Neutrophil (primary cell): ENCODE measurements at regions not wholly inside any gene's neighbourhood (a gene's known extent, or its start where the extent isn't known, plus 50 kb on each side); places are given as distances from the start of the nearest gene placed in this dataset.

ENCODE experiments used
- H3K27ac ChIP-seq: fragments of 200-600 bp; sonication (generic); 2 replicates; pipeline ENCODE4 v1.5.1; 2016; ENCODE audit warnings: mild to moderate bottlenecking, moderate library complexity
- H3K27me3 ChIP-seq: fragments of 200-600 bp; sonication (generic); 2 replicates; pipeline ENCODE4 v1.6.0; 2016; ENCODE audit warnings: mild to moderate bottlenecking
- H3K36me3 ChIP-seq: fragments of 200-600 bp; sonication (generic); 2 replicates; pipeline ENCODE4 v1.5.1; 2017
- H3K4me1 ChIP-seq, 2 experiments: fragments of 200-600 bp in 1 of 2; sonication (generic) in 1 of 2; 1 replicate in 1 of 2; 2 replicates in 1 of 2; pipeline versions ENCODE4 v1.5.1 to v1.6.1; 2013 to 2016; ENCODE audit warnings: low read depth in 1 of 2, low read length in 1 of 2, mild to moderate bottlenecking in 1 of 2, moderate library complexity in 1 of 2; ENCODE audit not compliant: control insufficient read depth in 1 of 2, insufficient read depth in 1 of 2
- H3K4me3 ChIP-seq, 2 experiments: fragments of 200-600 bp in 1 of 2; sonication (generic) in 1 of 2; 1 replicate in 1 of 2; 2 replicates in 1 of 2; pipeline ENCODE4 v1.5.1; 2013 to 2016; ENCODE audit warnings: low read depth in 1 of 2, low read length in 1 of 2, mild to moderate bottlenecking in 1 of 2, moderate library complexity in 1 of 2
- H3K9me3 ChIP-seq: fragments of 200-600 bp; sonication (generic); 2 replicates; pipeline ENCODE4 v1.5.1; 2016
- CTCF ChIP-seq: fragments of 200-600 bp; sonication (generic); IDR thresholded peaks from 2 replicates; pipeline ENCODE4 v1.5.1; 2016; ENCODE audit warnings: antibody characterized with exemption

- Histone ChIP-seq H3K4me1 (no peaks in the 10 kb centered on the region), H3K27ac (no peak overlapping the region), H3K36me3 (no peaks in the 10 kb centered on the region), H3K4me3 (no peak overlapping the region), H3K27me3 (no peaks in the 10 kb centered on the region), H3K9me3 (no peaks in the 10 kb centered on the region)
- TF ChIP-seq CTCF, result no peak
Observed at GRCh38 chr16:65842067-65842466, 524.4 kb upstream of the CDH5 start.

- Histone ChIP-seq H3K4me1 (no peaks in the 10 kb centered on the region), H3K4me3 (no peak overlapping the region), H3K27me3 (no peaks in the 10 kb centered on the region), H3K27ac (no peak overlapping the region), H3K9me3 (no peaks in the 10 kb centered on the region), H3K36me3 (no peaks in the 10 kb centered on the region)
- TF ChIP-seq CTCF, result no peak
Observed at GRCh38 chr16:65838001-65838400, 528.5 kb upstream of the CDH5 start.

- H3K27me3 ChIP-seq, result no peaks in the 10 kb centered on the region
- H3K36me3 ChIP-seq, result no peaks in the 10 kb centered on the region
- TF ChIP-seq CTCF, result no peak
Observed at GRCh38 chr16:65837464-65837863, 529.0 kb upstream of the CDH5 start.

GRCh38 chr16:65834688-65835087 lies 531.8 kb upstream of the CDH5 start:
- H3K36me3 ChIP-seq, result no peaks in the 10 kb centered on the region
- no peaks in the 10 kb centered on the region for H3K4me1 ChIP-seq
- no peak for TF ChIP-seq CTCF
- no peak overlapping the region for H3K4me3 ChIP-seq
- no peaks in the 10 kb centered on the region for H3K27me3 ChIP-seq
- H3K27ac ChIP-seq, result no peak overlapping the region
- no peaks in the 10 kb centered on the region for H3K9me3 ChIP-seq

More at GRCh38 chr16:65837464-65837863, 529.0 kb upstream of the CDH5 start:
- no peaks in the 10 kb centered on the region for H3K4me1 ChIP-seq
- no peaks in the 10 kb centered on the region for H3K9me3 ChIP-seq
- H3K4me3 ChIP-seq, result no peak overlapping the region
- no peak overlapping the region for H3K27ac ChIP-seq

GRCh38 chr16:65833171-65833871 lies 533.2 kb upstream of the CDH5 start:
- Histone ChIP-seq H3K4me1 (no peaks in the 10 kb centered on the region), H3K27ac (no peak overlapping the region), H3K36me3 (no peaks in the 10 kb centered on the region), H3K4me3 (no peak overlapping the region), H3K27me3 (no peaks in the 10 kb centered on the region), H3K9me3 (no peaks in the 10 kb centered on the region)
- no peak for TF ChIP-seq CTCF
